Caco-2 (cell line): ENCODE measurements at regions not wholly inside any gene's neighbourhood (a gene's known extent, or its start where the extent isn't known, plus 50 kb on each side); places are given as distances from the start of the nearest gene placed in this dataset.

Source experiments
- BruUV-seq: library from RNA; stranded (reverse); fragments of 400-500 nt; replicated peaks from 2 replicates; lab custom pipeline; 2021; lab: Mats Ljungman, UMichigan
- CTCF ChIA-PET: fragments of 300-600 bp; sonication (Branson Sonifier 250); formaldehyde crosslinking; loops from one replicate; lab custom pipeline; 2022; ENCODE audit warnings: antibody characterized with exemption; lab: Charles Lee
- POLR2A ChIA-PET: fragments of 300-600 bp; sonication (Branson Sonifier 250); formaldehyde crosslinking; loops from one replicate; lab custom pipeline; 2022; ENCODE audit warnings: antibody characterized with exemption; lab: Charles Lee
- DNase-seq, 2 experiments: peaks; one replicate each; pipeline versions ENCODE4 v3.0.0 to v3.0.0-alpha.2; 2020 to 2022
- H3K27me3 ChIP-seq: replicated peaks from 2 replicates; pipeline ENCODE4 v1.6.0; 2011; ENCODE audit warnings: low read length; ENCODE audit not compliant: control insufficient read depth, insufficient read depth
- H3K36me3 ChIP-seq: 2 replicates; pipeline ENCODE4 v1.5.1; 2011; ENCODE audit warnings: low read length; ENCODE audit not compliant: control insufficient read depth, insufficient read depth
- H3K4me1 ChIP-seq: fragments of 250-450 bp; sonication (Bioruptor Pico); 2 replicates; pipeline ENCODE4 v1.5.1; 2020; ENCODE audit warnings: mild to moderate bottlenecking
- H3K4me3 ChIP-seq: 2 replicates; pipeline ENCODE4 v1.5.1; 2011; ENCODE audit warnings: low read depth, mild to moderate bottlenecking, control low read depth, low read length
- H3K9me3 ChIP-seq: fragments of 250-450 bp; sonication (Bioruptor Pico); 2 replicates; pipeline ENCODE4 v1.5.1; 2020; ENCODE audit warnings: mild to moderate bottlenecking, moderate library complexity
- H3K27ac Mint-ChIP-seq: one replicate; pipeline ENCODE4 v1.8.0; 2022; ENCODE audit warnings: mixed read lengths; ENCODE audit not compliant: unreplicated experiment
- H3K27me3 Mint-ChIP-seq: one replicate; pipeline ENCODE4 v1.8.0; 2022; ENCODE audit warnings: mixed read lengths; ENCODE audit not compliant: insufficient read depth, unreplicated experiment
- H3K36me3 Mint-ChIP-seq: one replicate; pipeline ENCODE4 v1.8.0; 2022; ENCODE audit warnings: mild to moderate bottlenecking, mixed read lengths; ENCODE audit not compliant: insufficient read depth, unreplicated experiment
- H3K4me1 Mint-ChIP-seq: one replicate; pipeline ENCODE4 v1.8.0; 2022; ENCODE audit warnings: low read depth, mixed read lengths; ENCODE audit not compliant: unreplicated experiment
- H3K4me3 Mint-ChIP-seq: one replicate; pipeline ENCODE4 v1.8.0; 2022; ENCODE audit warnings: mild to moderate bottlenecking, moderate library complexity, mixed read lengths; ENCODE audit not compliant: unreplicated experiment
- H3K9me3 Mint-ChIP-seq: one replicate; pipeline ENCODE4 v1.8.0; 2022; ENCODE audit warnings: mixed read lengths; ENCODE audit not compliant: unreplicated experiment
- CTCF ChIP-seq, 2 experiments: fragments of 200-600 bp in 1 of 2; IDR thresholded peaks; 1 replicate in 1 of 2; 2 replicates in 1 of 2; pipeline versions ENCODE4 v1.5.1 to v1.8.0; 2011 to 2022; ENCODE audit warnings: antibody characterized with exemption in 1 of 2, control low read depth in 1 of 2, inconsistent platforms in 1 of 2, low read depth in 1 of 2, low read length in 1 of 2, mild to moderate bottlenecking in 1 of 2, moderate library complexity in 1 of 2; ENCODE audit not compliant: insufficient read depth in 1 of 2, severe bottlenecking in 1 of 2, unreplicated experiment in 1 of 2
- intact Hi-C: fragments of 100-400 bp; cut with micrococcal nuclease; formaldehyde crosslinking; loops from one replicate; pipeline ENCODE4 v1.10.0; 2022; ENCODE audit not compliant: unreplicated experiment

DNA sequence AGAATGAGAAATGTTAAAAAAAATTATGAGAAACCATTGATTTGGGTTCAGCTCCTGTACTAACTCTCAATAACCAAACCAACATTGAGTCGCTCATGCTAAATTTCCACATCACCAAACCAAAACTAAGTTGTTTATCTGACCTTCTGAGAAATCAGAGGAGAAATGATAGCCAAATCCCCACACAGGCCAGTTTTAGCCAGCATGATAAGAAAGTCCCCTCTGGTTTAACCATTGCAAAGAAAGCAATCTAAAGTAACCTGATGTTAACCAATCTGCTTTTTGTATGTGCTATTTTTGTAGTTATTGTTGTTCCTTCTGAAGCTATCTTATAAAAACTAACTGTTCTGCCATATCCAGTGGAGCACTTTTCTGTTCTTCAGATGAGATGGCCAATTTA, 599.7 kb downstream of the SLC16A7 start:
- H3K27ac Mint-ChIP-seq = no peak overlapping the region
- H3K27me3 ChIP-seq = no peaks in the 10 kb centered on the region
- POLR2A ChIA-PET = no interaction called here
- peaks cover 8% of the 10 kb centered on the region for H3K4me1 Mint-ChIP-seq
- H3K27me3 Mint-ChIP-seq = peaks cover 3% of the 10 kb centered on the region
- H3K36me3 ChIP-seq = no peaks in the 10 kb centered on the region
- CTCF ChIA-PET = no interaction called here
- no peaks in the 10 kb centered on the region for H3K9me3 ChIP-seq
- intact Hi-C loops = no loop called here
- no TSS peak for BruUV-seq
- DNase-seq = no peak
- no peaks in the 10 kb centered on the region for H3K36me3 Mint-ChIP-seq
- H3K9me3 Mint-ChIP-seq = no peaks in the 10 kb centered on the region
- no peak overlapping the region for H3K4me3 Mint-ChIP-seq
- H3K4me3 ChIP-seq = no peak overlapping the region
- no peaks in the 10 kb centered on the region for H3K4me1 ChIP-seq
- TF ChIP-seq CTCF (IDR thresholded peaks at IDR 0.05; ENCODE audit: insufficient read depth in 1 of 2, low read depth in 1 of 2, low read length in 1 of 2, severe bottlenecking in 1 of 2, unreplicated experiment in 1 of 2) = no peak

- DNase-seq = no peak
- Mint-ChIP-seq H3K27me3 (no peaks in the 10 kb centered on the region), H3K27ac (no peak overlapping the region), H3K4me1 (peaks cover 8% of the 10 kb centered on the region), H3K9me3 (no peaks in the 10 kb centered on the region), H3K36me3 (no peaks in the 10 kb centered on the region), H3K4me3 (no peak overlapping the region)
- H3K4me1 ChIP-seq = no peaks in the 10 kb centered on the region
- CTCF ChIA-PET = no interaction called here
- TF ChIP-seq CTCF (IDR thresholded peaks at IDR 0.05; ENCODE audit: insufficient read depth in 1 of 2, low read depth in 1 of 2, low read length in 1 of 2, severe bottlenecking in 1 of 2, unreplicated experiment in 1 of 2) = no peak
- no peak overlapping the region for H3K4me3 ChIP-seq
- intact Hi-C loops = no loop called here
- no TSS peak for BruUV-seq
- no peaks in the 10 kb centered on the region for H3K9me3 ChIP-seq
- POLR2A ChIA-PET = no interaction called here
- no peaks in the 10 kb centered on the region for H3K36me3 ChIP-seq
- H3K27me3 ChIP-seq = no peaks in the 10 kb centered on the region
Measured at GRCh38 chr12:60196366-60196765, 600.5 kb downstream of the SLC16A7 start.

- intact Hi-C loops = no loop called here
- Histone ChIP-seq H3K36me3 (no peaks in the 10 kb centered on the region), H3K4me1 (no peaks in the 10 kb centered on the region), H3K9me3 (no peaks in the 10 kb centered on the region), H3K27me3 (no peaks in the 10 kb centered on the region), H3K4me3 (no peak overlapping the region)
- H3K27me3 Mint-ChIP-seq = no peaks in the 10 kb centered on the region
- no peaks in the 10 kb centered on the region for H3K9me3 Mint-ChIP-seq
- H3K36me3 Mint-ChIP-seq = no peaks in the 10 kb centered on the region
- H3K4me1 Mint-ChIP-seq = peaks cover 8% of the 10 kb centered on the region
- BruUV-seq = no TSS peak
- CTCF ChIA-PET = no interaction called here
- H3K27ac Mint-ChIP-seq = no peak overlapping the region
- DNase-seq = no peak
- POLR2A ChIA-PET = no interaction called here
- H3K4me3 Mint-ChIP-seq = no peak overlapping the region
- no peak for TF ChIP-seq CTCF (IDR thresholded peaks at IDR 0.05; ENCODE audit: insufficient read depth in 1 of 2, low read depth in 1 of 2, low read length in 1 of 2, severe bottlenecking in 1 of 2, unreplicated experiment in 1 of 2)
Measured at GRCh38 chr12:60197589-60197988, 601.8 kb downstream of the SLC16A7 start.
